C4-2B (cell line): ENCODE measurements at regions not wholly inside any gene's neighbourhood (a gene's known extent, or its start where the extent isn't known, plus 50 kb on each side); places are given as distances from the start of the nearest gene placed in this dataset.

Experiments used
- ZFX ChIP-seq: fragments of 450-650 bp; IDR thresholded peaks from 2 replicates; pipeline ENCODE4 v1.6.1; 2017
- TF ChIP-seq, protein P1 (sequence below): fragments of 450-650 bp; conservative IDR thresholded peaks from 2 replicates; pipeline ENCODE4 v1.5.1; 2017; ENCODE audit warnings: mild to moderate bottlenecking

DNA sequence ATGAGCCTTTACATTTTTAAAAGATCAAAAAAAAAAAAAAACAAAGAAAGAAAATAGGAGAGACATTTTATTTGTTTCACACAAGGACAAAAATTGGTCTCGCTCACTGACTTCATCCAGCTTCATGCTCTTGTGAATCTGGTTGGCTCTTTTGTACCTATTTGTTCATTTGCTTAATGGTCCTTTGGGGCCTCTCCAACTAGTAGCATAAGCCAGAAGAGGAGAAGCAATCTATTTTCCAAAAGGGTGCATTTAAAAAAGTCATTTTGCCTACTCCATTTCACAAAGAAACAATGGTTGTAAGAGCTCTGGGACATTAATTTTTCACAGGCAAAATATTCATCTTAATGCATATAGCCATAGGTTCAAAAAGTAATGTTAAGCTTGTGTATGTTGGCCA lies 168.3 kb upstream of the ADAMTS9 start:
- TF ChIP-seq, protein P1, sequence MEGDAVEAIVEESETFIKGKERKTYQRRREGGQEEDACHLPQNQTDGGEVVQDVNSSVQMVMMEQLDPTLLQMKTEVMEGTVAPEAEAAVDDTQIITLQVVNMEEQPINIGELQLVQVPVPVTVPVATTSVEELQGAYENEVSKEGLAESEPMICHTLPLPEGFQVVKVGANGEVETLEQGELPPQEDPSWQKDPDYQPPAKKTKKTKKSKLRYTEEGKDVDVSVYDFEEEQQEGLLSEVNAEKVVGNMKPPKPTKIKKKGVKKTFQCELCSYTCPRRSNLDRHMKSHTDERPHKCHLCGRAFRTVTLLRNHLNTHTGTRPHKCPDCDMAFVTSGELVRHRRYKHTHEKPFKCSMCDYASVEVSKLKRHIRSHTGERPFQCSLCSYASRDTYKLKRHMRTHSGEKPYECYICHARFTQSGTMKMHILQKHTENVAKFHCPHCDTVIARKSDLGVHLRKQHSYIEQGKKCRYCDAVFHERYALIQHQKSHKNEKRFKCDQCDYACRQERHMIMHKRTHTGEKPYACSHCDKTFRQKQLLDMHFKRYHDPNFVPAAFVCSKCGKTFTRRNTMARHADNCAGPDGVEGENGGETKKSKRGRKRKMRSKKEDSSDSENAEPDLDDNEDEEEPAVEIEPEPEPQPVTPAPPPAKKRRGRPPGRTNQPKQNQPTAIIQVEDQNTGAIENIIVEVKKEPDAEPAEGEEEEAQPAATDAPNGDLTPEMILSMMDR: no peak
- TF ChIP-seq ZFX: no peak
